Tibial nerve (tissue), 4 donors: ENCODE measurements at regions not wholly inside any gene's neighbourhood (a gene's known extent, or its start where the extent isn't known, plus 50 kb on each side); places are given as distances from the start of the nearest gene placed in this dataset.

Experiments used
- DNase-seq, 2 donors: peaks; one replicate each; pipeline ENCODE4 v3.0.0-alpha.2; 2019; ENCODE audit warnings: low spot score in 2 of 2
- H3K27ac ChIP-seq, 4 donors: fragments of 200-600 bp; sonication (generic) in 3 of 4; one replicate each; pipeline ENCODE4 v1.5.1; 2017 to 2019; ENCODE audit warnings: mild to moderate bottlenecking in 1 of 4
- H3K27me3 ChIP-seq, 2 donors: fragments of 200-600 bp; sonication (generic) in 1 of 2; one replicate each; pipeline versions ENCODE4 v1.5.1 to v1.6.0; 2017 to 2019
- H3K36me3 ChIP-seq, 3 donors: fragments of 200-600 bp; sonication (generic); one replicate each; pipeline ENCODE4 v1.5.1; 2018 to 2019
- H3K4me1 ChIP-seq, 4 donors: fragments of 200-600 bp; sonication (generic) in 3 of 4; one replicate each; pipeline ENCODE4 v1.5.1; 2017 to 2019
- H3K4me3 ChIP-seq, 4 donors: fragments of 200-600 bp; sonication (generic) in 3 of 4; one replicate each; pipeline ENCODE4 v1.5.1; 2017 to 2019; ENCODE audit warnings: mild to moderate bottlenecking in 1 of 4, moderate library complexity in 1 of 4
- H3K9me3 ChIP-seq, 4 donors: fragments of 200-600 bp; sonication (generic) in 3 of 4; one replicate each; pipeline ENCODE4 v1.5.1; 2017 to 2019
- CTCF ChIP-seq, 5 experiments: fragments of 200-600 bp in 3 of 5; fragments of 450-650 bp in 2 of 5; sonication (generic) in 3 of 5; IDR thresholded peaks; one replicate each; pipeline ENCODE4 v1.5.1; 2016 to 2019; ENCODE audit warnings: antibody characterized with exemption in 5 of 5, mild to moderate bottlenecking in 3 of 5, moderate library complexity in 2 of 5
- EP300 ChIP-seq, 2 donors: sonication (generic); formaldehyde crosslinking; IDR thresholded peaks; one replicate each; pipeline ENCODE4 v1.6.1; 2017; ENCODE audit warnings: antibody characterized with exemption in 2 of 2, mild to moderate bottlenecking in 1 of 2
- POLR2A ChIP-seq, 2 donors: fragments of 450-650 bp; IDR thresholded peaks; one replicate each; pipeline ENCODE4 v1.6.1; 2017; ENCODE audit warnings: antibody characterized with exemption in 2 of 2, mild to moderate bottlenecking in 2 of 2, moderate library complexity in 2 of 2
- WGBS, 2 donors: methylation state at CpG; one replicate each; pipeline ENCODE4 v1.1.5; 2018; 5-methylcytosine and 5-hydroxymethylcytosine counted together

- H3K27ac ChIP-seq = no peak overlapping the region
- WGBS, 2 donors = 71 to 74% methylated on average over 12 of the region's 12 CpGs
Observed at GRCh38 chr2:5986801-5987787, 294.9 kb downstream of the SOX11 start.

DNA sequence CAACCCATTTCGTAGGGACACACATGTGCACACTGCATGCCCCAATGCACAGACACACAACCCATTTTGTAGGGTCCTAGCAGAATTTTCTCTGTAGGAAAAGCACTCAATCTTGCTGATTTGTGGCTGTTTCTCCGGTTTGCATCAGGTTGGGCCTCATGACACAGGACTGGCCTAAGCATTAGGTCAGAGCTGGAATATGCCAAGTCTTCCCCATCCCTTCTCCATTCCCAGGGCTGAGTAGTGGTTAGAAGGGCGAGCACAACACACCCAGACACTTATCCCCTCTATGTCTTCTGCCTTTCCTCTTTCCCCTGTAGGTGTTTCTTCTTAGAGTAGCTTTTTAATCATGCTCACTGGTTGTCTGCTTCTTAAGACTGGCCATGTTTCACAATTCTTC lies 295.9 kb downstream of the SOX11 start:
- H3K9me3 ChIP-seq = no peaks in the 10 kb centered on the region
- no peak for DNase-seq
- no peaks in the 10 kb centered on the region for H3K36me3 ChIP-seq
- WGBS, 2 donors = 78 to 84% methylated on average over 3 of the region's 3 CpGs
- TF ChIP-seq CTCF (IDR thresholded peaks at IDR 0.05) (no peak), EP300 (IDR thresholded peaks at IDR 0.05) (no peak)
- no peak overlapping the region for H3K27ac ChIP-seq
- no peak overlapping the region for H3K4me3 ChIP-seq
- H3K4me1 ChIP-seq = no peaks in the 10 kb centered on the region
- H3K27me3 ChIP-seq = no peaks in the 10 kb centered on the region

More at GRCh38 chr2:5986801-5987787, 294.9 kb downstream of the SOX11 start:
- no peak overlapping the region for H3K4me3 ChIP-seq
- no peaks in the 10 kb centered on the region for H3K4me1 ChIP-seq
- DNase-seq = no peak
- TF ChIP-seq POLR2A (IDR thresholded peaks at IDR 0.05) (no peak), CTCF (IDR thresholded peaks at IDR 0.05) (no peak), EP300 (IDR thresholded peaks at IDR 0.05) (no peak)
- no peaks in the 10 kb centered on the region for H3K36me3 ChIP-seq
- H3K9me3 ChIP-seq = no peaks in the 10 kb centered on the region
- peaks cover 0 to 7% of the 10 kb centered on the region in 2 donors for H3K27me3 ChIP-seq

DNA sequence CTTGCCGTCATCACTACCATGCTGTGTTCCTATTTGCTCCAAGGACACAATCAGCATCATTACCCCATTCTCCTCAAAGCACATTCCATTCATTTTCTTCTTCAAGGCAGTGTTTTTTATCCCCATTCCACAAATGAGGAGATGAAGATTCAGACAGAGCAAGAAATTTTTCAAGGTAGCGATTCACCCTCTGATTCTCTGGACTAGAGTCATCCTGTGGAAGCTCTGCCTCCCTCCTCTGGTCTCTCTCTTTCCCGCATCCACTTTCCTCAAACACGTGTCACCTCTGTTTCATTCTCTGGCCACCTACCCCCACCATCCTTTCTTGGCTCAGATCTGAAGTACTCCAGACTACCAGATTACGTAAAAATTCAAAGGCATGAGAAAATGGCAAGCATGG lies 297.9 kb downstream of the SOX11 start:
- DNase-seq = no peak
- no peak for TF ChIP-seq EP300 (IDR thresholded peaks at IDR 0.05)
- no peak overlapping the region for H3K4me3 ChIP-seq
- H3K27me3 ChIP-seq = no peaks in the 10 kb centered on the region
- 86 to 90% methylated on average over 5 of the region's 5 CpGs for WGBS, 2 donors
- H3K4me1 ChIP-seq = no peaks in the 10 kb centered on the region
- no peaks in the 10 kb centered on the region for H3K9me3 ChIP-seq
- H3K36me3 ChIP-seq = no peaks in the 10 kb centered on the region
- no peak overlapping the region for H3K27ac ChIP-seq

- no peak for DNase-seq
- no peaks in the 10 kb centered on the region for H3K36me3 ChIP-seq
- 54 to 56% methylated on average over 8 of the region's 8 CpGs for WGBS, 2 donors
- H3K4me1 ChIP-seq = no peaks in the 10 kb centered on the region
- H3K9me3 ChIP-seq = no peaks in the 10 kb centered on the region
- H3K4me3 ChIP-seq = no peak overlapping the region
- TF ChIP-seq CTCF (IDR thresholded peaks at IDR 0.05) (no peak), EP300 (IDR thresholded peaks at IDR 0.05) (no peak), POLR2A (IDR thresholded peaks at IDR 0.05) (no peak)
- no peak overlapping the region for H3K27ac ChIP-seq
- H3K27me3 ChIP-seq = no peaks in the 10 kb centered on the region
Observed at GRCh38 chr2:5991305-5991968, 299.3 kb downstream of the SOX11 start.

DNA sequence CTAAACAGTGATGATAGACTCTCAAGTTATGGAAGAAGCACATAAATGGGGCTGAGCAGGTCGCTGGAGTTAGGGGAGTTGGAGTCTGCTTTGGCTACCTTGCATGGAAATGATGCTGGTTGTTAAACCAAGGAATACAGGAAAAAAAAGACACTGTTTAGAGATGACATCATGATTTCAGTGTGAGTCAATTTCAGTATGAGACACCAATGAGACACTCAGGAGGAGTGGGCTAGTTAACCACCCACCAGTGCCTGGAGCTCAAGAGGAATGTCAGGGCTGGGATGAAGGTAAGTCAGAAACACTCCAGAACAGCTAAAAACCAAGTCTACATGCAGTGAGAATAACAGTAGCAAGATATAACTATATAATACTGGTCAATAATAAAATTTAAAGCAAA lies 303.6 kb downstream of the SOX11 start:
- Histone ChIP-seq H3K27ac (no peak overlapping the region), H3K9me3 (no peaks in the 10 kb centered on the region), H3K4me3 (no peak overlapping the region), H3K36me3 (no peaks in the 10 kb centered on the region), H3K27me3 (no peaks in the 10 kb centered on the region), H3K4me1 (no peaks in the 10 kb centered on the region)
- no peak for DNase-seq
- WGBS, 2 donors = 84 to 100% methylated on average over 1 of the region's 1 CpG
- TF ChIP-seq POLR2A (IDR thresholded peaks at IDR 0.05) (no peak), CTCF (IDR thresholded peaks at IDR 0.05) (no peak), EP300 (IDR thresholded peaks at IDR 0.05) (no peak)
